Hepatocyte (in vitro differentiated cells): ENCODE measurements at regions not wholly inside any gene's neighbourhood (a gene's known extent, or its start where the extent isn't known, plus 50 kb on each side); places are given as distances from the start of the nearest gene placed in this dataset.
"Not testable (repeated sequence)": the region's sequence is repeated elsewhere in the genome, so short reads cannot be mapped to it uniquely, and the experiment has no call there.

ENCODE experiments used
- DNase-seq: peaks from one replicate; pipeline ENCODE4 v3.0.0-alpha.2; 2016; ENCODE audit warnings: low spot score
- H2AFZ ChIP-seq: fragments of 200-600 bp; sonication (generic); 2 replicates; pipeline ENCODE4 v1.6.0; 2016; ENCODE audit warnings: antibody characterized with exemption, mild to moderate bottlenecking
- H3K27ac ChIP-seq: fragments of 200-600 bp; sonication (generic); 2 replicates; pipeline ENCODE4 v1.5.1; 2016; ENCODE audit warnings: mild to moderate bottlenecking
- H3K27me3 ChIP-seq: fragments of 200-600 bp; sonication (generic); 2 replicates; pipeline ENCODE4 v1.6.1; 2016
- H3K36me3 ChIP-seq: fragments of 200-600 bp; sonication (generic); replicated peaks from 2 replicates; pipeline ENCODE4 v1.5.1; 2016; ENCODE audit warnings: low read depth; ENCODE audit not compliant: insufficient read depth
- H3K4me1 ChIP-seq: fragments of 200-600 bp; sonication (generic); 2 replicates; pipeline ENCODE4 v1.5.1; 2016; ENCODE audit warnings: mild to moderate bottlenecking, moderate library complexity; ENCODE audit not compliant: insufficient read depth
- H3K4me2 ChIP-seq: fragments of 200-600 bp; sonication (generic); 2 replicates; pipeline ENCODE4 v1.6.0; 2016
- H3K4me3 ChIP-seq: fragments of 200-600 bp; sonication (generic); 2 replicates; pipeline ENCODE4 v1.5.1; 2016; ENCODE audit warnings: mild to moderate bottlenecking
- H3K79me2 ChIP-seq: fragments of 200-600 bp; sonication (generic); 2 replicates; pipeline ENCODE4 v1.6.0; 2017; ENCODE audit warnings: mild to moderate bottlenecking
- H3K9me2 ChIP-seq: fragments of 200-600 bp; sonication (generic); replicated peaks from 2 replicates; pipeline ENCODE4 v1.6.0; 2017; ENCODE audit warnings: mild to moderate bottlenecking; ENCODE audit not compliant: insufficient read depth
- H3K9me3 ChIP-seq: fragments of 200-600 bp; sonication (generic); 2 replicates; pipeline ENCODE4 v1.5.1; 2016; ENCODE audit warnings: low read depth, mild to moderate bottlenecking
- H4K20me1 ChIP-seq: fragments of 200-600 bp; sonication (generic); 2 replicates; pipeline ENCODE4 v1.6.0; 2016; ENCODE audit warnings: mild to moderate bottlenecking; ENCODE audit not compliant: insufficient read depth, poor library complexity, severe bottlenecking
- WGBS: methylation state at CpG from one replicate; pipeline ENCODE4 v1.1.6; 2016; ENCODE audit warnings: low lambda C conversion rate; ENCODE audit errors: missing lambda C conversion rate; 5-methylcytosine and 5-hydroxymethylcytosine counted together

GRCh38 chr15:21107399-21108381 lies 241.6 kb upstream of the POTEB2 start:
- H3K36me3 ChIP-seq, H3K4me2 ChIP-seq, H3K27ac ChIP-seq, H3K4me1 ChIP-seq, H4K20me1 ChIP-seq, H2AFZ ChIP-seq, H3K4me3 ChIP-seq, DNase-seq, H3K9me3 ChIP-seq, H3K9me2 ChIP-seq, H3K79me2 ChIP-seq, H3K27me3 ChIP-seq: not testable (repeated sequence)
- WGBS: 88% methylated on average over 1 of the region's 10 CpGs

- not testable (repeated sequence) for H3K27me3 ChIP-seq, H3K4me2 ChIP-seq, H3K27ac ChIP-seq, H3K9me3 ChIP-seq, H3K79me2 ChIP-seq, H3K36me3 ChIP-seq, H3K4me1 ChIP-seq, DNase-seq, H4K20me1 ChIP-seq, H3K9me2 ChIP-seq, H3K4me3 ChIP-seq, H2AFZ ChIP-seq
- no CpG with 5 or more reads among the region's 2 CpGs for WGBS
Observed at GRCh38 chr15:21096599-21096998, 230.5 kb upstream of the POTEB2 start.

GRCh38 chr15:21079544-21079943 lies 213.4 kb upstream of the POTEB2 start:
- H3K36me3 ChIP-seq, H3K4me1 ChIP-seq, H3K4me3 ChIP-seq, H3K9me3 ChIP-seq, H2AFZ ChIP-seq, H3K9me2 ChIP-seq, H3K27me3 ChIP-seq, H4K20me1 ChIP-seq, H3K79me2 ChIP-seq, H3K27ac ChIP-seq, H3K4me2 ChIP-seq, DNase-seq: not testable (repeated sequence)
- no CpG with 5 or more reads among the region's 9 CpGs for WGBS

- not testable (repeated sequence) for H3K9me3 ChIP-seq, H2AFZ ChIP-seq, H3K9me2 ChIP-seq, H4K20me1 ChIP-seq, DNase-seq, H3K4me2 ChIP-seq, H3K36me3 ChIP-seq, H3K4me1 ChIP-seq, H3K27me3 ChIP-seq, H3K79me2 ChIP-seq, H3K4me3 ChIP-seq, H3K27ac ChIP-seq
- WGBS: 66% methylated on average over 7 of the region's 7 CpGs
Observed at GRCh38 chr15:21068917-21069316, 202.8 kb upstream of the POTEB2 start.

GRCh38 chr15:21063512-21063911 lies 197.4 kb upstream of the POTEB2 start:
- not testable (repeated sequence) for H3K4me1 ChIP-seq, H3K9me3 ChIP-seq, H3K79me2 ChIP-seq, H4K20me1 ChIP-seq, H3K36me3 ChIP-seq, H3K27me3 ChIP-seq, H3K9me2 ChIP-seq, H3K4me3 ChIP-seq, H2AFZ ChIP-seq, H3K27ac ChIP-seq, DNase-seq, H3K4me2 ChIP-seq
- WGBS: 60% methylated on average over 6 of the region's 6 CpGs

GRCh38 chr15:21062619-21063163 lies 196.6 kb upstream of the POTEB2 start:
- not testable (repeated sequence) for H3K9me2 ChIP-seq, H3K27me3 ChIP-seq, H3K27ac ChIP-seq, H2AFZ ChIP-seq, H3K36me3 ChIP-seq, H3K9me3 ChIP-seq, DNase-seq, H3K4me1 ChIP-seq, H4K20me1 ChIP-seq, H3K4me3 ChIP-seq, H3K79me2 ChIP-seq, H3K4me2 ChIP-seq
- 48% methylated on average over 5 of the region's 6 CpGs for WGBS

GRCh38 chr15:21051866-21052265 lies 185.8 kb upstream of the POTEB2 start:
- not testable (repeated sequence) for H3K79me2 ChIP-seq, H3K4me3 ChIP-seq
- WGBS: no CpG with 5 or more reads among the region's 5 CpGs

GRCh38 chr15:21031703-21032102 lies 165.6 kb upstream of the POTEB2 start:
- H3K79me2 ChIP-seq, H3K9me2 ChIP-seq, H3K27ac ChIP-seq, H3K4me1 ChIP-seq, H2AFZ ChIP-seq, DNase-seq, H3K9me3 ChIP-seq, H3K4me2 ChIP-seq, H3K27me3 ChIP-seq, H3K36me3 ChIP-seq, H3K4me3 ChIP-seq, H4K20me1 ChIP-seq: not testable (repeated sequence)
- no CpG with 5 or more reads among the region's 2 CpGs for WGBS

More at GRCh38 chr15:21051866-21052265, 185.8 kb upstream of the POTEB2 start:
- not testable (repeated sequence) for H3K4me1 ChIP-seq, H3K36me3 ChIP-seq, H3K9me2 ChIP-seq, H3K27me3 ChIP-seq, H4K20me1 ChIP-seq, DNase-seq, H2AFZ ChIP-seq, H3K4me2 ChIP-seq, H3K9me3 ChIP-seq, H3K27ac ChIP-seq

- not testable (repeated sequence) for H3K9me2 ChIP-seq, H4K20me1 ChIP-seq, H3K79me2 ChIP-seq, H3K4me3 ChIP-seq, H3K4me1 ChIP-seq, H3K27ac ChIP-seq, H2AFZ ChIP-seq, H3K27me3 ChIP-seq, DNase-seq, H3K4me2 ChIP-seq, H3K9me3 ChIP-seq, H3K36me3 ChIP-seq
- no CpG with 5 or more reads among the region's 6 CpGs for WGBS
Observed at GRCh38 chr15:21029001-21029400, 162.9 kb upstream of the POTEB2 start.
